NCI-H526 treated with DMSO at 0.1 percent for 48 hours (cell line): ENCODE measurements at regions not wholly inside any gene's neighbourhood (a gene's known extent, or its start where the extent isn't known, plus 50 kb on each side); places are given as distances from the start of the nearest gene placed in this dataset.

ENCODE experiments used
- DNase-seq: peaks from one replicate; lab custom pipeline; 2025; lab: John Stamatoyannopoulos, UW

DNA sequence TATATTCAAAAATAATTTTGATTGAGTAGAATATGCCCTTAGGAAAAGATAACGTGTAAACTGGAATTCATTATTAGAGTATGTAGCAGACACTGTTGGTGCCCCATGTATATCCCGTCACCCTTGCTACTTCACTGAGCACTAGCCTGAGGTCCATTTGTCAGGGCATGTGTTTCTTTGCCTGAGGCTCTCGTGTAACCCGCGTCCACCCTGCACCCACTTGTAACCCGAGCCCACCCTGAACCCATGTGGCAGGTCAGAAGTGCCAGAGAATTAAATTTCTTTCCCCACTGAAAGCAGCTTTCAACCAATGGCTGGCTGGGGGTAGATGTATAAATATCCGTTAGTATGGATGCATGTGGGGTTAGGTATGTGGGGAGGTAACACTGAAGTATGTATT lies 474.2 kb upstream of the ZNF385D start:
- DNase-seq: no peak

GRCh38 chr3:22228705-22229104 lies 477.7 kb upstream of the ZNF385D start:
- DNase-seq: no peak

DNA sequence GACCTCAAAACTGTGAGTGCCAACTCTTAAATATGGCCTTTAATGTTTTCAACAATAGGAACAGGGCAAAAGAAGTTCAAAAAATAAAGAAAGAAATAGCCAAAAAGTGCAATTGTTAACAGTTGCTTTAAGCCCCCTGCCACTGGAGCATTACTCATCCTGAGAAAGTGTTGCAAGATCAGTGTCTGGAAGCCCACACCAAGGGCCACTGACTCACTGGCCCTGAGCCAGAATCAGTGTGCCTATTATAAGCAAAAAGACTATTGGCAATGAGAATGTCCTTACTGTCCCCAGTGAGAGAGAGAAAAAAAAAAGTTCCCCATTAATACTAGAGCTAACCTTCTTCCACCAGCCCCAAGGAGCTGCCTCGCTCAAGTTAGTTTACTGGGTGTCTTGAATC lies 480.1 kb upstream of the ZNF385D start:
- DNase-seq: no peak

DNA sequence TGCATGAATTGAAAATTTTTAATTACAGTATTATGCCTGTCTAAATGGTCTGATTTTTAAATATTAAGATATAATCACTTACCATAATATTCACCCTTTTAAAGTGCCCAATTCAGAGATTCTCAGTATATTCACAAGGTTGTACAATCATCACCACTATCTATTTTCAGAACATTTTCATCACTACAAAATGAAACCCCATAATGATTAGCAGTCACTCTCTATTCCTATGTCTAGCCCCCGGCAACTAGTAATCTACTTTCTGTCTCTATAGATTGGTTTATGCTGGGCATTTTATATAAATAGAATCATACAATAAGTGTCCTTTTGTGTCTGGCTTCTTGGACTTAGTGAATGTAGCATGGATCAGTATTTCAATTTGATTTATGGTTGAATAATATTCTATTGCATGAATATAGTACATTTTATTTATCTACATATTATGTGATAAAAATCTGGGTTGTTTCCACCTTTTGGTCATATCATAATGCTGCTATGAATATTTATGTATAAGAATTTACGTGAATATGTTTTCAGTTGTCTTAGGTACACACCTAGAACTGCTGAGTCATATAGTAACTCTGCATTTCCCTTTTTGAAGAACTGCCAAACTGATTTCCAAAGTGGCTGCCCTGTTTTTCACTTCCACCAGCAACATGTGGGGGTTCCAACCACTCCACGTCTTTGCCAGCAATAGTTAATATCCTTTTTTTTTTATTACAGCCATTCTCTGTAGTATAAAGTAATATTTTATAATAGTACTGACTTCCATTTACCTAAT lies 485.7 kb upstream of the ZNF385D start:
- no peak for DNase-seq

GRCh38 chr3:22239011-22239410 lies 488.0 kb upstream of the ZNF385D start:
- DNase-seq: no peak

DNA sequence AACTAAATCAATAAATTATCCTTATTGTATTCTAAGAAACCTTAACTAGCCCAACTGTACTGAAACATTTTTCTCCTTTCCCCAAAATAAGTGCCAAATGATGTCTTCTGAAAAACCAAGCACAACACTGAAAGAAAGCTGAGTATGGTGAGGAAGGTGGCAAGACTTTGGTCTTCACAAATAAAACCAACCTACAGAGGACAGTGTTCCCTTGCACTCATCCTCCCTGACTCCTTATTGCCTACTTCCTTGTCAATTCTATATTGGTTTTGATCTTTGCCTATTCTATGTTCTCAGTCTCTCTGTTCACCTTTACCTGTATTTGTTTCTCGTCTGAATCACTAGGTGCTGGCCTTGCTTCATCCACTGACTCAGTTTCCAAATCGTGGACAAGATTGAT lies 490.1 kb upstream of the ZNF385D start:
- DNase-seq: no peak

- no peak for DNase-seq
Measured at GRCh38 chr3:22244761-22245521, 493.9 kb upstream of the ZNF385D start.

GRCh38 chr3:22245811-22246583 lies 495.0 kb upstream of the ZNF385D start:
- peak; percentile 41 for DNase-seq

DNA sequence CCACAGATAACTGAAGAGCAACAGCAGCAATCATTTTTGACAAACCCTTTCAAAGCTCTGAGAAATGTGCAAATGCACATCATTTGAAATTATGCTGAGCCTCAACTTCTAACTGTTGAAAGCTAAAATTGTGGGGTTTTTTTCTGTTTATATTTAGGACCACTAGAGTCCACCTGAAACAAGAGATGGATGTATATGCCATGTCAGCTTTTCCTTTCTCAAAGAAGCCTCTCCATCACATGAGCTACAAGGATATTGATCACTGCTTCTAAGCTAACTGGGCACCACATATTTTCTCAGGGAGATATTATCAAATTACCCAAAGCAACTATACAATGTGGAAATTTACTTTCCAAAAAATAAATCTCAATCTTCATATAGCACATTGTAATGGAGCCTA lies 498.6 kb upstream of the ZNF385D start:
- DNase-seq: no peak

- no peak for DNase-seq
Measured at GRCh38 chr3:22257252-22257651, 506.2 kb upstream of the ZNF385D start.

- DNase-seq: no peak
Measured at GRCh38 chr3:22262386-22262785, 511.4 kb upstream of the ZNF385D start.

GRCh38 chr3:22263042-22263441 lies 512.0 kb upstream of the ZNF385D start:
- no peak for DNase-seq

- DNase-seq: no peak
Measured at GRCh38 chr3:22265403-22265802, 514.4 kb upstream of the ZNF385D start.

DNA sequence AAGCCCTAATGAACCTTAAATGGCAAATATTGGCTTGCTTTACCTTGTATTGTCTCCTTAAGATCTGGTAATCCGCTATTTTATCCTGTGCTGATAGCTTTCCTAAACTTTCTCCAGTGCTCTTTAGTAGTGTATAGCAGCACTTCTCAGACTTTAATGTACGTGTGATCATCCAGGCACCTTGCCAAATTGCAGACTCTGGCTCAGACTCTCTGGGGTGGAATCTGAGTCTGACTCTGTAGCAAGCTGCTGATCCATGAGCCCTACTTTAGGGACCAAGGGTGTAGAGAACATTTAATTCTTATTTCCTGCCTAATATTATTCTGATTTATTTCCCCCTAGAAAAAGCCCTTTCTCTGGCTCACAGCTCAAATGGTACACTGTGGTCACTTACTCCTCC lies 518.8 kb upstream of the ZNF385D start:
- no peak for DNase-seq

DNA sequence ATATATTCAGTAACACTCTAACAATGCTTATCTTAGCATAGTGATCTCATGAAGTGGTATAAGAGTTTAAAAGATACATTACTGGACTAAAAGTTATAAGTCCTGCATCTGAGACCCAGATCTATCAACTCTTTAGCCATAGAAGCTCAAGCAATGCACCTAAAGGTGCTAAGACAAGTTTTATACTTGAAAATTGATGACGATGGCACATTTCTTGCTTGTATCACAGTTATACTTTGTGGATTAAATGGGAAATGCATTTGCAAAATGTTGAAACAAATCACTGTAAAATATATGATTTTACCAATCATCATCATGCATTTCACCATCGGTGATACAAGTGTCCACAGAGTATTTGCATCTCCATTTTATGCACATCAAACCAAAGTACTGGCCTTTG lies 525.3 kb upstream of the ZNF385D start:
- no peak for DNase-seq

- DNase-seq: no peak
Measured at GRCh38 chr3:22284559-22284958, 533.5 kb upstream of the ZNF385D start.

- DNase-seq: no peak
Measured at GRCh38 chr3:22288756-22289155, 537.7 kb upstream of the ZNF385D start.

DNA sequence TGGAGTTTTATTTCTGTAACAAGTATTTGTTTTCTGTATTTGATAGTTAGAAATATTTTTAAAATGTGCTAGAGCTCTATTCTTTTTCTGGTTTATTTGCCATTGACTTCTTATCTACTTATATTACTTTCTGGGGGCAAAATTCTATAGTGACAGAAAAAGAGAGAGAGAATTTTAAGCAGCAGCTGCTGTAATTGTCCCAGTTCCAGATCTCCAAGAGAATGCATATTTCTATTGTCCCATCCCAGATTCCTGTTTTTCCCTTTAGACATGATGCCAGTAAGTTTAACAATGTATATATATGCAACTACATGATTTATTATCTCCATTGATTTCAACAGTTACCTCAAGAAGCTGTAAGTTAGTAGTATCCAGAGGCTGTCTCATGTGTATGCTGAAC lies 541.7 kb upstream of the ZNF385D start:
- no peak for DNase-seq

GRCh38 chr3:22296601-22297000 lies 545.6 kb upstream of the ZNF385D start:
- no peak for DNase-seq

DNA sequence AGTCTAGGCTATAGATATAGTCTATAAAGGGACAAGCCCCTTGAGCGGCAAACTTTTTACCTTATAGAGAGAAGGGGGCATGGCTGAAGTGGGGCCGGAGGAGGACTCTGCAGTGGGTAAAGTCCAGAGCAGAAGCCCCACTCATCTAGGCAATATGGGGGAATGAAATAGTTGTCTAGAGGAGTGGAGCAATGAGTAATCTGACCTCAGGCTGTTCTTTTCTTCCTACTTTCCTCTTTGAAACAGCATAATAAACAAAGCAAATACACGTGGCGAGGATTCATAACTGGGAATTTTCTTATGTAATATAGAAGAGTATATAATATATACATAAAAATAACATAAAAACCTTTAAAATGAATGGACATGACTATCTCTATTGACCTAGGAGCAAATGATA lies 546.4 kb upstream of the ZNF385D start:
- DNase-seq: no peak

GRCh38 chr3:22306454-22306853 lies 555.4 kb upstream of the ZNF385D start:
- DNase-seq: no peak

DNA sequence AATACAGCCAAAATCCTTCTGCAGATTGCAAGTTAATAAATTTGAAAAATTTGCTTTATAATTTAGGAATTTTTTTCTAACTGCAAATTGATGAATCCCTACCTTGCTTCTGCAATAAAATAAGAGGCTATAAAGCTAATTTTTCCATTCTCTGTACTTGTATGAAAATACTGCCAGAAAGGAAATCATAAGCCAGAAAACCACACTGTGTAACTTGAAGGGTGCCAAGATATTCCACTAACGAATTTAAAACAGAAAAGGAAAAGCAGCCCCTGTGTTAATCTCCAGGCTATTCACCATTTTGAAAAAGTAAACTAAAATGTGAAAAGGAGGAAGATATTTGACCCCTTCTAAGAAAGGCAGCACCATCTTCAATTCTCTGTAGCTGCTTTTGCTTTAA lies 557.9 kb upstream of the ZNF385D start:
- no peak for DNase-seq

GRCh38 chr3:22315925-22316324 lies 564.9 kb upstream of the ZNF385D start:
- no peak for DNase-seq
